ENCODE measurements at regions not wholly inside any gene's neighbourhood (a gene's known extent, or its start where the extent isn't known, plus 50 kb on each side); places are given as distances from the start of the nearest gene placed in this dataset.

DNA sequence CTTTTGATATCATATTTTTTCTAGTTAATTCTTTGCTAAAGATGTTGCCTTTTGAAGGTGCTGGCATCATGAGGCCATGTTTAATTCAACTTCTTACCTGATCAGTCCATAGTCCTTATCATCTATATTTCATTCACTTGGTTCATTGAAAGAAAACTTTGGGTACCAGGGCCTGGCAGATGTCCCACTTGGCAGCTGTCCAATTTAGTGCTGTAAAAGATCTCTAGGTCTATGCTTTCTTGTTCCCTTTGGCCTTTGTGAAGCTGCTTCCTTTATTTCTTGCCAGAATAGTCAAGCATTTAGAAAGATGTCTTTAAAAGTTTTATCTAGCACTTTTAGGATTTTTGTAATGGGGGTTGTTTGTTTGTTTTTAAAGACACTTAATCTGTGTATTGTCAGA is 61.7 kb upstream of the EYA4 start:
- Histone ChIP-seq H3K9me3 (ENCODE audit: control insufficient read depth, insufficient read depth, low read length) (no peaks in the 10 kb centered on the region), H3K4me3 (ENCODE audit: low read depth, low read length) (no peak overlapping the region), H3K27ac (ENCODE audit: low read depth, low read length) (no peak overlapping the region), H3K27me3 (ENCODE audit: control insufficient read depth, insufficient read depth, low read length) (no peaks in the 10 kb centered on the region)
- DNase-seq (ENCODE audit: low read depth, low spot score): no peak
- ChIA-PET POLR2A (no interaction called here), CTCF (no interaction called here)
- TF ChIP-seq, protein P1, sequence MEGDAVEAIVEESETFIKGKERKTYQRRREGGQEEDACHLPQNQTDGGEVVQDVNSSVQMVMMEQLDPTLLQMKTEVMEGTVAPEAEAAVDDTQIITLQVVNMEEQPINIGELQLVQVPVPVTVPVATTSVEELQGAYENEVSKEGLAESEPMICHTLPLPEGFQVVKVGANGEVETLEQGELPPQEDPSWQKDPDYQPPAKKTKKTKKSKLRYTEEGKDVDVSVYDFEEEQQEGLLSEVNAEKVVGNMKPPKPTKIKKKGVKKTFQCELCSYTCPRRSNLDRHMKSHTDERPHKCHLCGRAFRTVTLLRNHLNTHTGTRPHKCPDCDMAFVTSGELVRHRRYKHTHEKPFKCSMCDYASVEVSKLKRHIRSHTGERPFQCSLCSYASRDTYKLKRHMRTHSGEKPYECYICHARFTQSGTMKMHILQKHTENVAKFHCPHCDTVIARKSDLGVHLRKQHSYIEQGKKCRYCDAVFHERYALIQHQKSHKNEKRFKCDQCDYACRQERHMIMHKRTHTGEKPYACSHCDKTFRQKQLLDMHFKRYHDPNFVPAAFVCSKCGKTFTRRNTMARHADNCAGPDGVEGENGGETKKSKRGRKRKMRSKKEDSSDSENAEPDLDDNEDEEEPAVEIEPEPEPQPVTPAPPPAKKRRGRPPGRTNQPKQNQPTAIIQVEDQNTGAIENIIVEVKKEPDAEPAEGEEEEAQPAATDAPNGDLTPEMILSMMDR (IDR thresholded peaks at IDR 0.05; ENCODE audit: low read depth, low read length): no peak

- Histone ChIP-seq H3K27ac (ENCODE audit: low read depth, low read length) (no peak overlapping the region), H3K27me3 (ENCODE audit: control insufficient read depth, insufficient read depth, low read length) (no peaks in the 10 kb centered on the region), H3K4me3 (ENCODE audit: low read depth, low read length) (no peak overlapping the region), H3K9me3 (ENCODE audit: control insufficient read depth, insufficient read depth, low read length) (no peaks in the 10 kb centered on the region)
- ChIA-PET CTCF (interaction anchor here (0.7 to 4.9 kb wide), 5 partner anchors 8 to 733 kb away, joined by 3 to 26 read pairs (median 6); no protein-coding TSS in a partner anchor), POLR2A (no interaction called here)
- DNase-seq (ENCODE audit: low read depth, low spot score): no peak
- TF ChIP-seq, protein P1 (IDR thresholded peaks at IDR 0.05; ENCODE audit: low read depth, low read length): no peak
These were observed 57.5 kb upstream of the EYA4 start for GRCh38 chr6:133183691-133184090.

- H3K27ac ChIP-seq (ENCODE audit: low read depth, low read length): no peak overlapping the region
- H3K27me3 ChIP-seq (ENCODE audit: control insufficient read depth, insufficient read depth, low read length): no peaks in the 10 kb centered on the region
- DNase-seq (ENCODE audit: low read depth, low spot score): no peak
- no peak overlapping the region for H3K4me3 ChIP-seq (ENCODE audit: low read depth, low read length)
- H3K9me3 ChIP-seq (ENCODE audit: control insufficient read depth, insufficient read depth, low read length): no peaks in the 10 kb centered on the region
- POLR2A ChIA-PET: no interaction called here
- TF ChIP-seq, protein P1 (IDR thresholded peaks at IDR 0.05; ENCODE audit: low read depth, low read length): peak; percentile 63
- CTCF ChIA-PET: interaction anchor here (0.7 to 4.9 kb wide), 17 partner anchors 9 to 1071 kb away, joined by 3 to 26 read pairs (median 5); no protein-coding TSS in a partner anchor
These were observed 56.3 kb upstream of the EYA4 start for GRCh38 chr6:133184798-133185372.

- no peak overlapping the region for H3K4me3 ChIP-seq (ENCODE audit: low read depth, low read length)
- H3K9me3 ChIP-seq (ENCODE audit: control insufficient read depth, insufficient read depth, low read length): no peaks in the 10 kb centered on the region
- ChIA-PET CTCF (interaction anchor here (0.7 to 4.9 kb wide), 15 partner anchors 11 to 731 kb away, joined by 3 to 26 read pairs (median 5); no protein-coding TSS in a partner anchor), POLR2A (no interaction called here)
- H3K27ac ChIP-seq (ENCODE audit: low read depth, low read length): no peak overlapping the region
- no peaks in the 10 kb centered on the region for H3K27me3 ChIP-seq (ENCODE audit: control insufficient read depth, insufficient read depth, low read length)
- DNase-seq (ENCODE audit: low read depth, low spot score): no peak
- TF ChIP-seq, protein P1 (IDR thresholded peaks at IDR 0.05; ENCODE audit: low read depth, low read length): no peak
These were observed 55.4 kb upstream of the EYA4 start for GRCh38 chr6:133185731-133186130.

GRCh38 chr6:133187114-133187513 is 54.0 kb upstream of the EYA4 start:
- POLR2A ChIA-PET: no interaction called here
- TF ChIP-seq, protein P1 (IDR thresholded peaks at IDR 0.05; ENCODE audit: low read depth, low read length): no peak
- no peaks in the 10 kb centered on the region for H3K9me3 ChIP-seq (ENCODE audit: control insufficient read depth, insufficient read depth, low read length)
- H3K4me3 ChIP-seq (ENCODE audit: low read depth, low read length): no peak overlapping the region
- DNase-seq (ENCODE audit: low read depth, low spot score): no peak
- no peaks in the 10 kb centered on the region for H3K27me3 ChIP-seq (ENCODE audit: control insufficient read depth, insufficient read depth, low read length)
- CTCF ChIA-PET: interaction anchor here (0.6 to 4.9 kb wide), 8 partner anchors 75 to 737 kb away, joined by 3 to 26 read pairs (median 4); no protein-coding TSS in a partner anchor
- H3K27ac ChIP-seq (ENCODE audit: low read depth, low read length): no peak overlapping the region

Data from AG04450 (cell line).